ENCODE measurements at regions not wholly inside any gene's neighbourhood (a gene's known extent, or its start where the extent isn't known, plus 50 kb on each side); places are given as distances from the start of the nearest gene placed in this dataset.
"Not testable (repeated sequence)": the region's sequence is repeated elsewhere in the genome, so short reads cannot be mapped to it uniquely, and the experiment has no call there.

DNA sequence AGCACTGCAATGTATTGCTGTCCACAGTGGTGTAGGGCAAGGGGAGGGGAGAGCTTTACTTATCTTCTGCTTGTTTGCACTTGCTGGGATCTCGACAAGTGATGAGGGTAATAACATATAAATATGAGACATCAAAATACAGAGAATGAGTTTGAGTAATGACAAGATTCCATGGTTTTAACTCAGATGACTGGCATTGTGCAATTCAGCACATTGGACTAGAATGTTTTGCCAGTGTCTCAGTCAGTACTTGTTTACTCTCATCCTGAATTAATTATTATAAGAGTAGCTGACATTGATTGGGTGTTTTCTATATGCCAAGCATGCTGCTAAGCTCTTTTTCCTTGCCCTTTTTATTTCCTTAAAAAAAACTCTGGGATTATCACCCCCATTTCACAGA lies 306.7 kb upstream of the MMADHC start:
- DNase-seq, result no peak

DNA sequence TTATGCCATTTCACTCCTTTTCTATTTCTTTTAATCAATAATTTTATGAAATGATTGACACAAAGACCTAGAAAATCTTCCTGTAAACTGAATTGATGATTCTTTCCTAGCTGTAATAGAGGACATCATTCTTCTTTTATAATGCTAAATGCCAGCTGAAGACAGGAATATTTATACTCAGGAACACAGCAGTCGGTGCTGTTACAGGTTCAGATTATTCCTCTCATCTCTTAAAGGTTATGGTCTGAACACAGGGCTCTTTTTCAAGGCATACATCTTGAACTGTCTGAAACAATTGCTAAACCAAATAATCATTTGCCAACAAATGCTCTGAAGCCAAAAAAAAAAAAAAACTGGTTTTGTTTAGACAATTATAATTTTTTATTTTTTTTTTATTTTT lies 305.0 kb upstream of the MMADHC start:
- DNase-seq, result no peak

- DNase-seq, result no peak
Measured at GRCh38 chr2:149885946-149886345, 298.4 kb upstream of the MMADHC start.

- no peak for DNase-seq
Measured at GRCh38 chr2:149885468-149885867, 297.9 kb upstream of the MMADHC start.

GRCh38 chr2:149884871-149885270 lies 297.3 kb upstream of the MMADHC start:
- no peak for DNase-seq

DNA sequence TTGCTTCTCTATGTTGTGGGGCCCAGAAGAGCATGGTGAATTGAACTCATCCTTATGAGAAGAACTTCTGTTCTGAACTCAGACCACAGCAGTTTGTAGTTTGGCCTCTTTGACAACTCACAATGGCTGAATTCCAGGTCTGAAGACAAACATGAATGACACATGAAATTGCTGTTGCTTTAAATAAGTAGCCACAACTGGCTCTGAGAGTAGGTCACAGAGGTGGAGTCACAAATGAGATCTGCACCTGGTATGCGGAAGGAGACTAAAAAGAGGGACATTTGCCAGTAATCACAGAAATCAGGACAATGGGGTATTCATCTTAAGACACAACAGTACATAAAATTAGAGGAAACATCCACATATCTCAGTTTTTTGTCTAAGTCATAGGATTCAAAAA lies 290.3 kb upstream of the MMADHC start:
- no peak for DNase-seq

- no peak for DNase-seq
Measured at GRCh38 chr2:149877074-149877473, 289.5 kb upstream of the MMADHC start.

DNA sequence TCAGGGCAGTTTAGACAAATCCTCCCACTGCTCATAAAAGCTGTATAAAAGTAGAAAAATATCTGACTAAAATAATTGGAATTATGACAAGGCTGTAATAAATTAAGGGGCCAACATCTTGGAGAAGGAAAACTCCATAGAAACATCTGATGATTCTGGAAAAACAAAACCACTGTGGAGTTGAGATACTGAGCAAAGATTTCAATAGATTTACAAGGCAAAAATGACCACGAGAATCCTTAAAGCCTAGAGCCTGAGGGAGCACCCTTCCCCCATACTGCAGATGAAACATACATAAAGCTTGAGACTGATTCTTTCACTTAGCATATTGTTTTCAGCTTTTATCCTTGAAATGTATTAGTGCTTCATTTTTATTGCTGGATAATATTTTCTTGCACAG lies 286.4 kb upstream of the MMADHC start:
- DNase-seq, result no peak

GRCh38 chr2:149872638-149873150 lies 285.1 kb upstream of the MMADHC start:
- no peak for DNase-seq

- no peak for DNase-seq
Measured at GRCh38 chr2:149872041-149872440, 284.5 kb upstream of the MMADHC start.

GRCh38 chr2:149871091-149871885 lies 283.7 kb upstream of the MMADHC start:
- DNase-seq, result no peak

DNA sequence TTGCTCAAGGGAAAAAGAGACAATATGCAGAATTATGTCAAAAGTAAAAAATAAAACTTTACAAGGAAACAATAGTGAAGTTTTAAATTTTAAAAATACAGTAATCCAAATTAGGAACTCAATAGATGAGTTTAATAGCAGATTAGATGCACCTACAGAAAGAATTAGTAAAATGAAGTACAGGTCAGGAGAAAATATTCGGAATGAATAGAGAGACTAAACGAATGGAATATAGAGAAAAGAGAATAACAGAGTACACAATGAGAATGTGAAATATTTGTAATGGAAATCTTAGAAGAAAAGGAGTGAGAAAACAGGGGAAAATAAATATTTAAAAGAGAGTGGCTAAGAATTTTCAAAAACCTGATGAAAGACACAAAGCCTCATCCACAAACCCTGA lies 275.7 kb upstream of the MMADHC start:
- no peak for DNase-seq

DNA sequence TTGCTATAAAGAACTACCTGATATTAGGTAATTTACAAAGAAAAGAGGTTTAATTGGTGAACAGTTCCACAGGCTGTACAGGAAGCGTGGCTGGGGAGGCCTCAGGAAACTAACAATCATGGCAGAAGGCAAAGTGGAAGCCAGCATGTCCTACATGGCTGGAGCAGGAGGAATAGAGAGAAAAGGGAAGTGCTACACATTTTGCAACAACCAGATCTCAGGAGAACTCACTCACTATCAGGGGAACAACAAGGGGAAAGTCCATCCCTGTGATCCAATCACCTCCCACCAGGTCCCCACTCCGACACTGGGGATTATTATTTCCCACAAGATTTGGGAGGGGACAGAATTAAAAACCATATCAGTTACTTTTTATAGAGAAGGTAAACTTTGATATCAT lies 273.5 kb upstream of the MMADHC start:
- no peak for DNase-seq

DNA sequence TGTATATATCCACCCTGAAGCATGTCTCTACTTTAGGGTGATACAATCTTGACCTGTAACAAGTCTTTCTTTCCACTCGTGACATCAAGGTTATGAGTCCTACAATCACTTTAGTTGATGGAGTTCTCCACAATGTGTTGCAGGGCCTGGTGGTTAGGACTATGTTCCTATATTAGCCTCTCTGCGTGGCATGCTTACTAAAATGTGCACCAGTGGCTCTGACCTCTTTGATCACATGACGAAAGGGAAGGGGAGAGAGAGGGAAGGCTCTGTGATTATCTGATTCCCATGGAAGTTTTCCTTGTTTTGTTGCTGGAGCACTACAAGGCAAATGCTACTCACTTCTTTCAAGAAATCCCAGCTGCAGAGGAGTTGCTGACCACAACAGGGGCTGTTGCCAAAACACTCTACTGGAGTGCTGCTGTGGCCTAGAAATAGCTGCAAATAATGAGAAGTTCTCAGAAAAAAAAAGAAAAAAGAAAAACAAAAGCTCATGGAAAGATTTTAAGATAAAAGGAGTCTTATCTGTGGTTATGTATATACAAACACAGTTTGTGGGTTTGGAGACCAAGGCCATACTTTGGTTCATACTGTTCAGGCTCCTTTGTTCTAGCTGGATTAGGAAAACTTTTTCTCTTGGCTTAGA lies 272.8 kb upstream of the MMADHC start:
- no peak for DNase-seq

DNA sequence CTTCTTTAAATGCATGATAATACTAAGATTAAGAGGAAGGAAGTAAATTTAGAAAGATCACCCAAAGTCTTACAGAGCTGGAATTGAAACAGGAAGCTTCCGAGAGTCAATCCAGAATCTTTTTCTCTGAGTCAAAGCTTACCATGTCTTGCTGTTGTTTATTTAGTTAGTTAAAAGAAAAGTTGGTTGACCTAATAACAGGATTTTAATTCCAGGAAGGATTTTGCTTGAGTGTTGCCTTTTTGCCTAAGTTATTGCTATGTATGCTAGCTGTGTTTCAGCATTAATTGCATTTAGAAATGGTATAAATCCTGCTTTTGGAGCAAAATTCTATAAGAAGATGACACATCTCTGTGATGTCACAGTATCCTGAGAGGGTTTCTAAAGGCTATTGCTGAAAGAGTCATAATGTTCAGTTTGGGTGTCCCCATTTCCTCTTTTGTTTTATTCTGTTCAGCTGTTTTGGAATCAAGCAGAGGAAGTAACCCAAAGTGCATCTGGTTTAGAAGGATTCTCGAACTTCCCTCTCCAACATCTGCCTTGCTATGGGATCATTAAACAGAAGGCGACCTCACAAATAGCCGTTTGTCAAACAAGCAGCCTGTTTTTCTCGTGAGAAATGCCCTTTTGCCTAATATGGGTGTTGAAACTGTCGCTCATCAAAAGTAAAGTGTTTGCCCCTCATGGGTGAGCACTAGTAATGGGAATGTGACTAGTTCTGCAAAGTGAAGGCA lies 271.5 kb upstream of the MMADHC start:
- no peak for DNase-seq

- no peak for DNase-seq
Measured at GRCh38 chr2:149858216-149858615, 270.6 kb upstream of the MMADHC start.

DNA sequence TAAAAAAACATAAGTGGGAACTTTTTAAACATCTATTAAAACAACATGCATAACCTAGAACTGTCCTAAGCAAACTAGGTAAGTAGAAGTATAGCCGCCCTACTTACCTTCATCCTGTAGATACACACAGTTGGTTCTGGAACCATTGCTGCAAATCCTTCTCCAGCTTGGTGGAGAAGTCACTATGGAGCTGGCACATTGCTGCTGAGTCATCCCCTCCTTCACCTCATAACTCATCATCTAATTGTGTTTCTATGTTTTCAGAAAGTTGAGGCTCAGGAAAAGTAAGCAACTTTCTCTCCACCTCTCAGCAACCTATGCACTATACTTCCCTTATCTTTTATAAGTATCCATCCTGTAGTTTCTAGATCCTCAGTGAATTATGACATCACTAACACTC lies 269.8 kb upstream of the MMADHC start:
- DNase-seq, result no peak

GRCh38 chr2:149855859-149856258 lies 268.3 kb upstream of the MMADHC start:
- not testable (repeated sequence) for DNase-seq

GRCh38 chr2:149849591-149849990 lies 262.0 kb upstream of the MMADHC start:
- no peak for DNase-seq

DNA sequence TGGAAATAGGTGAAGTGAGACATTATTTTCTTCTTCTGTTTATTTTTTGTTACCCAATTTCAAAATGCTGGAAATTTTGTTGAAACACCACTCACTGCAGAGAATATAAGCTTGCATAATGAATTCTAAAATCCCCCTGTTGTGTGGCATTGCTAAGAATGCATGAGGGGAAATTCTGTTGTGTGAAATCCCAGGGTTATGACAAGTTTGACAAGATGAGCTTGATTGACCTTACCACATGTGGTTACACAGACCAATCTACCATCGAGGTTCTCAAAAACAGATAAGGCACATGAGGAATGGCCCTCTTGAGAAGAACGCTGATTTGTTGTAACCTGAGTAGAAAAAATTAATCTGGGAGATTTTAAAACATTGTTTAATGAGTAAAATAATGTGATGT lies 261.6 kb upstream of the MMADHC start:
- DNase-seq, result no peak

GRCh38 chr2:149841396-149841795 lies 253.8 kb upstream of the MMADHC start:
- DNase-seq, result no peak

- DNase-seq, result no peak
Measured at GRCh38 chr2:149832324-149832723, 244.7 kb upstream of the MMADHC start.

DNA sequence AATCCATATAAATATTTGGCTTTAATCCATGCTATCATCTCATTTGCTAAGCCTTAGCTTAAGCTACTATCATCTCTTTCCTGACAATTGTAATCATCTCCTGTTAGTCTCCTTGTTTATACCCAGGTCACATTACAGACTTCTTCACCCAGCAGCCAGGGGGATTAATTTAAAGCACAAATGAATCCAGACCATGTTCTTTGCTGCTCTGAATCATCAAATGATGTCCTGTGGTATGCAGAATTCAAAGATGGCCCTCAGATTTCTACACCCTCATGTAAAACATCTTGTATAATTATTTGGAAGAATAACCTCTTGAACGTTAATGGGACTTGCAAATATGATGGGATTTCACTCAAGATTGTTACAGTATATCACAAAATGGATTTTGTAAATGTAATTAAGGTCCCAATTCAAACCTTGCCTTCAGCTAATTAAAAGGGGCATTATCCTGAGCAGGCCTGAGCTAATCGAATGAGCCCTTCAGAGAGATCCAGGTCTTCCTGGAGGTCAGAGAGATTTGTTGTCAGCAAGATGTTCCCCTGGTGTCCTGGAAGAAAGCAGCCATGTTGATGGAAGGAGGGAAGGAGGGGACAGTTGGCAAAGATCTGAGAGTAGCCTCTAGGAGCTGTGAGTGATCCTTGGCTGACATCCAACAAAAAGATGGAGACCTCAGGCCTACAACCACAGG lies 241.1 kb upstream of the MMADHC start:
- no peak for DNase-seq
